NT2/D1 (cell line): ENCODE measurements at regions not wholly inside any gene's neighbourhood (a gene's known extent, or its start where the extent isn't known, plus 50 kb on each side); places are given as distances from the start of the nearest gene placed in this dataset.

ENCODE experiments used
- SUZ12 ChIP-seq: IDR thresholded peaks from 2 replicates; pipeline ENCODE4 v1.6.1; 2011; ENCODE audit not compliant: insufficient read length, insufficient read depth; ENCODE audit errors: extremely low read depth
- YY1 ChIP-seq: IDR thresholded peaks from 2 replicates; pipeline ENCODE4 v1.6.1; 2011; ENCODE audit not compliant: insufficient read length, insufficient read depth
- ZNF274 ChIP-seq: IDR thresholded peaks from 2 replicates; pipeline ENCODE4 v1.6.1; 2011; ENCODE audit warnings: mild to moderate bottlenecking, low read depth, low read length

GRCh38 chrY:7682386-7682785, 770.8 kb upstream of the AMELY start:
- TF ChIP-seq ZNF274 (no peak), YY1 (no peak), SUZ12 (no peak)
